ENCODE measurements at regions not wholly inside any gene's neighbourhood (a gene's known extent, or its start where the extent isn't known, plus 50 kb on each side); places are given as distances from the start of the nearest gene placed in this dataset.

- Histone ChIP-seq H3K9me3 (no peaks in the 10 kb centered on the region), H3K4me3 (ENCODE audit: low read depth, low read length) (no peak overlapping the region), H3K4me1 (no peaks in the 10 kb centered on the region), H3K27me3 (no peaks in the 10 kb centered on the region), H3K36me3 (no peaks in the 10 kb centered on the region)
- no peak for DNase-seq
- TF ChIP-seq, protein P1, sequence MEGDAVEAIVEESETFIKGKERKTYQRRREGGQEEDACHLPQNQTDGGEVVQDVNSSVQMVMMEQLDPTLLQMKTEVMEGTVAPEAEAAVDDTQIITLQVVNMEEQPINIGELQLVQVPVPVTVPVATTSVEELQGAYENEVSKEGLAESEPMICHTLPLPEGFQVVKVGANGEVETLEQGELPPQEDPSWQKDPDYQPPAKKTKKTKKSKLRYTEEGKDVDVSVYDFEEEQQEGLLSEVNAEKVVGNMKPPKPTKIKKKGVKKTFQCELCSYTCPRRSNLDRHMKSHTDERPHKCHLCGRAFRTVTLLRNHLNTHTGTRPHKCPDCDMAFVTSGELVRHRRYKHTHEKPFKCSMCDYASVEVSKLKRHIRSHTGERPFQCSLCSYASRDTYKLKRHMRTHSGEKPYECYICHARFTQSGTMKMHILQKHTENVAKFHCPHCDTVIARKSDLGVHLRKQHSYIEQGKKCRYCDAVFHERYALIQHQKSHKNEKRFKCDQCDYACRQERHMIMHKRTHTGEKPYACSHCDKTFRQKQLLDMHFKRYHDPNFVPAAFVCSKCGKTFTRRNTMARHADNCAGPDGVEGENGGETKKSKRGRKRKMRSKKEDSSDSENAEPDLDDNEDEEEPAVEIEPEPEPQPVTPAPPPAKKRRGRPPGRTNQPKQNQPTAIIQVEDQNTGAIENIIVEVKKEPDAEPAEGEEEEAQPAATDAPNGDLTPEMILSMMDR (IDR thresholded peaks at IDR 0.05; ENCODE audit: low read depth, low read length) = no peak
Observed at GRCh38 chr2:186187854-186188253, 298.2 kb upstream of the ZC3H15 start.

- TF ChIP-seq, protein P1 (IDR thresholded peaks at IDR 0.05; ENCODE audit: low read depth, low read length) = no peak
- DNase-seq = no peak
- Histone ChIP-seq H3K27me3 (no peaks in the 10 kb centered on the region), H3K4me3 (ENCODE audit: low read depth, low read length) (no peak overlapping the region), H3K36me3 (no peaks in the 10 kb centered on the region), H3K4me1 (no peaks in the 10 kb centered on the region), H3K9me3 (no peaks in the 10 kb centered on the region)
Observed at GRCh38 chr2:186189816-186190215, 296.2 kb upstream of the ZC3H15 start.

DNA sequence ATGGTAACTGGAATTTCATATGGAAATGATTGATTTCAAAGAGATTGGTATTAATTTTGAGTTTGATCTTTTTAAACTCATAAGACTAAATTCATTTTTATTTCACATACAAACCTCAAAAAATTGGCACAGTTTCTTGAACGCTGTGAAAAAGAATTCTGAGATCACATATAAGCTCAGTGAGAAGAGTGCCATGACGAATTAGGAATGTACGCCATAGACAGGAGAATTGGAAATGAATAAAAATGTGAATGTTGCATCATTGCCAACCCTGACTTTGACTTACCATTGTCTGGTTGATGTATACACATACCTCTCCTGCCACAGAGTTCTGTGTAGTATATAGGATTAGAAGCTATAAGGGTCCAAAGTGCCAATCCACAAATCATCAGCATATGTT is 290.4 kb upstream of the ZC3H15 start:
- Histone ChIP-seq H3K36me3 (no peaks in the 10 kb centered on the region), H3K4me3 (ENCODE audit: low read depth, low read length) (no peak overlapping the region), H3K27me3 (no peaks in the 10 kb centered on the region), H3K4me1 (no peaks in the 10 kb centered on the region; the same call in 1 of the 2 replicates), H3K9me3 (no peaks in the 10 kb centered on the region)
- DNase-seq = no peak
- TF ChIP-seq, protein P1 (IDR thresholded peaks at IDR 0.05; ENCODE audit: low read depth, low read length) = no peak

DNA sequence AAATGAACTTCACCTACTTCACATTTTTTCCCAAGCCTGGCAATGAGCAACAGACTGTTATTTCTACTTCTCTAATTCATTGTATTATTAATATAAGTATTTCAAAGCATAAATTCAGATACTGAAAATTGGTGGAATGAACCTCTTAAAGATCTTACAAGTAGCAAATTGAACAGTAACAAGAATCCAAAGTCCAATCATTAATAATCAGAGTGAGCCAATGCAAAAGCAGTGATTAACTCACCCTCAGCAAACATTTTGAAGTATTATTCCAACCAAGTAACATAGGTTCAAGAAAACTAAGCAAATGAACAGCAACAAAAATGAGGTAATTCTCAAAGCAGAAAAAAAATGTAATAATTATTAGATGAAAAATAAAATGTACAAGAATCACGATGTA is 288.1 kb upstream of the ZC3H15 start:
- no peaks in the 10 kb centered on the region; the same call in 1 of the 2 replicates for H3K4me1 ChIP-seq
- TF ChIP-seq, protein P1 (IDR thresholded peaks at IDR 0.05; ENCODE audit: low read depth, low read length) = no peak
- no peaks in the 10 kb centered on the region for H3K9me3 ChIP-seq
- no peak overlapping the region for H3K4me3 ChIP-seq (ENCODE audit: low read depth, low read length)
- no peak for DNase-seq
- H3K27me3 ChIP-seq = no peaks in the 10 kb centered on the region
- no peaks in the 10 kb centered on the region for H3K36me3 ChIP-seq

- TF ChIP-seq, protein P1 (IDR thresholded peaks at IDR 0.05; ENCODE audit: low read depth, low read length) = no peak
- Histone ChIP-seq H3K4me3 (ENCODE audit: low read depth, low read length) (no peak overlapping the region), H3K36me3 (no peaks in the 10 kb centered on the region), H3K4me1 (no peaks in the 10 kb centered on the region; the same call in 1 of the 2 replicates), H3K27me3 (no peaks in the 10 kb centered on the region), H3K9me3 (no peaks in the 10 kb centered on the region)
- no peak for DNase-seq
Observed at GRCh38 chr2:186199029-186199428, 287.0 kb upstream of the ZC3H15 start.

GRCh38 chr2:186201371-186201770 is 284.7 kb upstream of the ZC3H15 start:
- no peaks in the 10 kb centered on the region for H3K36me3 ChIP-seq
- TF ChIP-seq, protein P1 (IDR thresholded peaks at IDR 0.05; ENCODE audit: low read depth, low read length) = no peak
- H3K4me1 ChIP-seq = no peaks in the 10 kb centered on the region; the same call in 1 of the 2 replicates
- no peak for DNase-seq
- no peaks in the 10 kb centered on the region for H3K9me3 ChIP-seq
- no peak overlapping the region for H3K4me3 ChIP-seq (ENCODE audit: low read depth, low read length)
- no peaks in the 10 kb centered on the region for H3K27me3 ChIP-seq

Measured in BE2C (cell line).